ENCODE measurements at regions not wholly inside any gene's neighbourhood (a gene's known extent, or its start where the extent isn't known, plus 50 kb on each side); places are given as distances from the start of the nearest gene placed in this dataset.

DNA sequence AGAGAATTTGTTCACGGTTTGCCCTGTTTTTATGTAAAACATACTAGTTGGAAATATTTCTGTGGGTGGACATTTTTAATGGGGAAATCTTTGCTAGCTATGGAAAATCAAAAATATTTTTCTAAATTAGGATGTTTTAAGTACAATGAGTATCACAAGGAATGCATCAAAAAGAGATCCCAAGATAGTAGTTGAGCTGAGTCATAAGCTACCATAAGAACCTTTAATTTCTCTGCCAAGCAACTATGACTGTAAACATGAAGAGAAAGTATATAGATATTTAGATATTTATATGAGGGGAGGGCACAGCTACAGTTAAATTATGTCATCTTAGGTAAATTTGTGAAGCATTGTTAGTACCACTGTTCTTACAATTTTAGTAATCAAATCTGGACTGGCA lies 646.2 kb downstream of the XIRP2 start:
- Histone ChIP-seq H3K27me3 (no peaks in the 10 kb centered on the region), H3K27ac (no peak overlapping the region), H3K4me1 (no peaks in the 10 kb centered on the region), H3K36me3 (no peaks in the 10 kb centered on the region), H3K9me3 (no peaks in the 10 kb centered on the region), H3K4me3 (no peak overlapping the region)
- no peak for DNase-seq (ENCODE audit: low spot score)
- no peak for TF ChIP-seq CTCF (IDR thresholded peaks at IDR 0.05)

GRCh38 chr2:167524786-167525185 lies 636.5 kb downstream of the XIRP2 start:
- Histone ChIP-seq H3K27me3 (no peaks in the 10 kb centered on the region), H3K27ac (no peak overlapping the region), H3K36me3 (no peaks in the 10 kb centered on the region), H3K4me1 (no peaks in the 10 kb centered on the region), H3K4me3 (no peak overlapping the region), H3K9me3 (no peaks in the 10 kb centered on the region)
- DNase-seq (ENCODE audit: low spot score), result no peak
- TF ChIP-seq CTCF (IDR thresholded peaks at IDR 0.05), result no peak

- TF ChIP-seq CTCF (IDR thresholded peaks at IDR 0.05), result no peak
- H3K36me3 ChIP-seq, result no peaks in the 10 kb centered on the region
- no peak overlapping the region for H3K4me3 ChIP-seq
- no peaks in the 10 kb centered on the region for H3K4me1 ChIP-seq
- no peak for DNase-seq (ENCODE audit: low spot score)
- no peak overlapping the region for H3K27ac ChIP-seq
- no peaks in the 10 kb centered on the region for H3K9me3 ChIP-seq
- no peaks in the 10 kb centered on the region for H3K27me3 ChIP-seq
Measured at GRCh38 chr2:167510071-167510759, 621.9 kb downstream of the XIRP2 start.

GRCh38 chr2:167509586-167509985 lies 621.3 kb downstream of the XIRP2 start:
- H3K36me3 ChIP-seq, result no peaks in the 10 kb centered on the region
- no peak for TF ChIP-seq CTCF (IDR thresholded peaks at IDR 0.05)
- H3K4me3 ChIP-seq, result no peak overlapping the region
- H3K27me3 ChIP-seq, result no peaks in the 10 kb centered on the region
- H3K27ac ChIP-seq, result no peak overlapping the region
- no peaks in the 10 kb centered on the region for H3K9me3 ChIP-seq
- no peaks in the 10 kb centered on the region for H3K4me1 ChIP-seq
- no peak for DNase-seq (ENCODE audit: low spot score)

GRCh38 chr2:167508709-167509108 lies 620.4 kb downstream of the XIRP2 start:
- no peak overlapping the region for H3K27ac ChIP-seq
- no peaks in the 10 kb centered on the region for H3K4me1 ChIP-seq
- TF ChIP-seq CTCF (IDR thresholded peaks at IDR 0.05), result no peak
- DNase-seq (ENCODE audit: low spot score), result no peak
- no peaks in the 10 kb centered on the region for H3K9me3 ChIP-seq
- H3K36me3 ChIP-seq, result no peaks in the 10 kb centered on the region
- no peaks in the 10 kb centered on the region for H3K27me3 ChIP-seq
- H3K4me3 ChIP-seq, result no peak overlapping the region

DNA sequence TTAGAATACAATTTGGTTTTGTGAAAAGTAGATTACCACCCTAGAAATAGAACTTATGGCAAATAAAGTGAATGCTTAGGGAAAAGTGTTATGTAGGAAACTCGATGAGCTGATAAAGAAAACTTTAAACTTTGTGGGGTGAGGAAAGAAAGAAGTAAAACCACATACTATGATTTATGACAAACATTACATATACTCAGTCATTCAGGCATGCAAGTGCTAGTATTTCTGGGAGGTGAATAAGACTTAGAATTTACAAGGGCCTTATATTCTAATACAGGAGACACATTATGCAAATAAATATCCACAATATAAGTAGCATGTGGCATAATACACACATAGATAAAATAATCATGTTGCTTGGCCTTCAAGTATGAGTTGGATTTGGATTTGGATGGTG lies 618.1 kb downstream of the XIRP2 start:
- no peaks in the 10 kb centered on the region for H3K4me1 ChIP-seq
- H3K9me3 ChIP-seq, result no peaks in the 10 kb centered on the region
- H3K4me3 ChIP-seq, result no peak overlapping the region
- H3K36me3 ChIP-seq, result no peaks in the 10 kb centered on the region
- H3K27ac ChIP-seq, result no peak overlapping the region
- no peak for TF ChIP-seq CTCF (IDR thresholded peaks at IDR 0.05)
- no peaks in the 10 kb centered on the region for H3K27me3 ChIP-seq
- no peak for DNase-seq (ENCODE audit: low spot score)
